Astrocyte (in vitro differentiated cells and primary cell): ENCODE measurements at regions not wholly inside any gene's neighbourhood (a gene's known extent, or its start where the extent isn't known, plus 50 kb on each side); places are given as distances from the start of the nearest gene placed in this dataset.

Source experiments
- EZH2 ChIP-seq: IDR thresholded peaks from 2 replicates; pipeline ENCODE4 v1.6.1; 2012; ENCODE audit warnings: mild to moderate bottlenecking, low read length, inconsistent platforms; ENCODE audit not compliant: insufficient read depth
- TF ChIP-seq, protein P1 (sequence below): IDR thresholded peaks from 2 replicates; pipeline ENCODE4 v1.5.1; 2011; ENCODE audit warnings: low read depth, mild to moderate bottlenecking, inconsistent platforms, low read length, moderate library complexity; ENCODE audit not compliant: insufficient read depth

DNA sequence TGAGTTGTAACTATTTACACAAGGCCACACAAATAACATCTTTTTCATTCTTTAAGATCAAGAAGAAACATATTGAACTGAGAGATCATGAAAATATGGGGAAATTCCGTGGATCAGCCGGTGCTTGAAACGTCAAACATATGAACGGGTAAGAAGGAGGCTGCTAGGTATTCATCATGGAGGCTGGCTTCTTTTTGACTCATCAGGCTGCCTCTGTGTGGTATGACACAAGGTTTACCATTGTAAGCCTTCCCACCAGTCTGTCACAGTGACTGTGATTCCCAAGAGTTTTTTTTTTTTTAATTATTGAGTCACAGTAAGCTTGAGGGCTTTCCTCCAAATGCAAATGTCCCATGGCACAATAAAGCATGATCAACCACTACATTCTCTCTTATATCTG is 506.9 kb downstream of the BCL11A start:
- TF ChIP-seq EZH2, result no peak
- TF ChIP-seq, protein P1, sequence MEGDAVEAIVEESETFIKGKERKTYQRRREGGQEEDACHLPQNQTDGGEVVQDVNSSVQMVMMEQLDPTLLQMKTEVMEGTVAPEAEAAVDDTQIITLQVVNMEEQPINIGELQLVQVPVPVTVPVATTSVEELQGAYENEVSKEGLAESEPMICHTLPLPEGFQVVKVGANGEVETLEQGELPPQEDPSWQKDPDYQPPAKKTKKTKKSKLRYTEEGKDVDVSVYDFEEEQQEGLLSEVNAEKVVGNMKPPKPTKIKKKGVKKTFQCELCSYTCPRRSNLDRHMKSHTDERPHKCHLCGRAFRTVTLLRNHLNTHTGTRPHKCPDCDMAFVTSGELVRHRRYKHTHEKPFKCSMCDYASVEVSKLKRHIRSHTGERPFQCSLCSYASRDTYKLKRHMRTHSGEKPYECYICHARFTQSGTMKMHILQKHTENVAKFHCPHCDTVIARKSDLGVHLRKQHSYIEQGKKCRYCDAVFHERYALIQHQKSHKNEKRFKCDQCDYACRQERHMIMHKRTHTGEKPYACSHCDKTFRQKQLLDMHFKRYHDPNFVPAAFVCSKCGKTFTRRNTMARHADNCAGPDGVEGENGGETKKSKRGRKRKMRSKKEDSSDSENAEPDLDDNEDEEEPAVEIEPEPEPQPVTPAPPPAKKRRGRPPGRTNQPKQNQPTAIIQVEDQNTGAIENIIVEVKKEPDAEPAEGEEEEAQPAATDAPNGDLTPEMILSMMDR, result no peak
